WERI-Rb-1 (cell line): ENCODE measurements at regions not wholly inside any gene's neighbourhood (a gene's known extent, or its start where the extent isn't known, plus 50 kb on each side); places are given as distances from the start of the nearest gene placed in this dataset.
"Not testable (repeated sequence)": the region's sequence is repeated elsewhere in the genome, so short reads cannot be mapped to it uniquely, and the experiment has no call there.

Source experiments
- DNase-seq: peaks from one replicate; pipeline ENCODE4 v3.0.0-alpha.2; 2020
- H3K27ac ChIP-seq: fragments of 250-450 bp; sonication (Bioruptor Pico); 2 replicates; pipeline ENCODE4 v1.5.1; 2020; ENCODE audit warnings: mild to moderate bottlenecking, moderate library complexity
- H3K27me3 ChIP-seq: fragments of 250-450 bp; sonication (Bioruptor Pico); 2 replicates; pipeline ENCODE4 v1.5.1; 2021; ENCODE audit warnings: mild to moderate bottlenecking, low read depth, moderate library complexity; ENCODE audit not compliant: insufficient read depth, severe bottlenecking
- H3K36me3 ChIP-seq: fragments of 250-450 bp; sonication (Bioruptor Pico); 2 replicates; pipeline ENCODE4 v1.5.1; 2020; ENCODE audit warnings: mild to moderate bottlenecking, moderate library complexity
- H3K4me3 ChIP-seq: 2 replicates; pipeline ENCODE4 v1.5.1; 2011; ENCODE audit warnings: low read depth, mild to moderate bottlenecking, control low read depth, low read length
- H3K9me3 ChIP-seq: fragments of 250-450 bp; sonication (Bioruptor Pico); 2 replicates; pipeline ENCODE4 v1.5.1; 2021; ENCODE audit warnings: mild to moderate bottlenecking, moderate library complexity; ENCODE audit not compliant: severe bottlenecking
- TF ChIP-seq, protein P1 (sequence below): IDR thresholded peaks from 2 replicates; pipeline ENCODE4 v1.5.1; 2011; ENCODE audit warnings: low read depth, mild to moderate bottlenecking, control low read depth, inconsistent platforms, low read length

DNA sequence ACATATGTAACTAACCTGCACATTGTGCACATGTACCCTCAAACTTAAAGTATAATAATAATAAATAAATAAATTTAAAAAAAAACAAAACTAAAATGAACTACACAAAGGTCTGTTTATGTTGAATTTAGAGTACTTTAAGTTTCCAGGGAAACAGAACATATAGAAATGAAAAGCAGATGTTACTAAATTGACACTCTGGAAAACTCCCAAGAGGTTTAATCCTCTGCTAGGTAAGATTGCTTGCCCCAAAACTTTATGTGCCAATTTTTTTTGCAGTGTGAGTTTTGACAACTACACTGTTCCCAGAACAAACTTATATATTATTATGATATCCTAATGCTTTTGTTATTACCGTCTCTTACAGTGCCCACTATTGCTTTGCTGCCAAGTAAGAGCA, 134.3 kb upstream of the MRPS30 start:
- DNase-seq: no peak
- TF ChIP-seq, protein P1, sequence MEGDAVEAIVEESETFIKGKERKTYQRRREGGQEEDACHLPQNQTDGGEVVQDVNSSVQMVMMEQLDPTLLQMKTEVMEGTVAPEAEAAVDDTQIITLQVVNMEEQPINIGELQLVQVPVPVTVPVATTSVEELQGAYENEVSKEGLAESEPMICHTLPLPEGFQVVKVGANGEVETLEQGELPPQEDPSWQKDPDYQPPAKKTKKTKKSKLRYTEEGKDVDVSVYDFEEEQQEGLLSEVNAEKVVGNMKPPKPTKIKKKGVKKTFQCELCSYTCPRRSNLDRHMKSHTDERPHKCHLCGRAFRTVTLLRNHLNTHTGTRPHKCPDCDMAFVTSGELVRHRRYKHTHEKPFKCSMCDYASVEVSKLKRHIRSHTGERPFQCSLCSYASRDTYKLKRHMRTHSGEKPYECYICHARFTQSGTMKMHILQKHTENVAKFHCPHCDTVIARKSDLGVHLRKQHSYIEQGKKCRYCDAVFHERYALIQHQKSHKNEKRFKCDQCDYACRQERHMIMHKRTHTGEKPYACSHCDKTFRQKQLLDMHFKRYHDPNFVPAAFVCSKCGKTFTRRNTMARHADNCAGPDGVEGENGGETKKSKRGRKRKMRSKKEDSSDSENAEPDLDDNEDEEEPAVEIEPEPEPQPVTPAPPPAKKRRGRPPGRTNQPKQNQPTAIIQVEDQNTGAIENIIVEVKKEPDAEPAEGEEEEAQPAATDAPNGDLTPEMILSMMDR: no peak
- Histone ChIP-seq H3K27me3 (no peaks in the 10 kb centered on the region), H3K27ac (no peak overlapping the region), H3K36me3 (no peaks in the 10 kb centered on the region), H3K4me3 (no peak overlapping the region), H3K9me3 (no peaks in the 10 kb centered on the region)

DNA sequence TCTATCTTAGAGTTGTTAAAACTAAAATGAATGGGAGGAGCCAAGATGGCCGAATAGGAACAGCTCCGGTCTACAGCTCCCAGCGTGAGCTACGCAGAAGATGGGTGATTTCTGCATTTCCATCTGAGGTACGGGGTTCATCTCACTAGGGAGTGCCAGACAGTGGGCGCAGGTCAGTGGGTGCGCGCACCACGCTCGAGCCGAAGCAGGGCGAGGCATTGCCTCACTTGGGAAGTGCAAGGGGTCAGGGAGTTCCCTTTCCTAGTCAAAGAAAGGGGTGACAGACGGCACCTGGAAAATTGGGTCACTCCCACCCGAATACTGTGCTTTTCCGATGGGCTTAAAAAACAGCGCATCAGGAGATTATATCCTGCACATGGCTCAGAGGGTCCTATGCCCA, 140.3 kb upstream of the MRPS30 start:
- H3K36me3 ChIP-seq, H3K27ac ChIP-seq, H3K27me3 ChIP-seq, H3K4me3 ChIP-seq, H3K9me3 ChIP-seq, DNase-seq: not testable (repeated sequence)

DNA sequence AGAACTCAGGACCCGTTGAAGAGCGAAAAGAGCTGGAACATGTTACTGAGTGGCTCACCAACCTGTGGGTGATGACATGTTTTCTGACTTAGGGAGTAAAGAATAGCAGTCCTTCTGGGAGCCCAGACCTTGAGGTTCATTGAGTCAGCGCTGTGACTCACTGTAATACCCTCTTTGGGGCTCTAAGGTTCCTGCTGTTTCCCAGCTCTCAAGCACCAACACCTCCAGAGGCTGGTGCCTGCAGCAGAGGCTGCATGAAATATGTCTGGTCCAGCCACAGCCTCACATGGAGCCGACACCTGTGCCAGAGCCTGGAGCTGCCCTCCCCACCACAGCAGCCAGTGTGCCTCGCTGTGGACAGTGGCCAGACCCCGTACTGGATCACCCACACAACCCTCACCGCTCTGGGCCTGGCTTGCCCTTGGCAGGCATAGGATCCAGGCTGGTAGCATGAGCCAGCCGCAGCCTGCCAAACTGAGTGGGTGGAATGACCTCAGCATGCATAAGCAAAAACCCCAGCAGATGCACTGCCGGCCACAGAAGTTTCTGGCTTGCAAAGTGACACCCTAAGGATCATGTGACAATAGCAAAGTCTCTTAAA, 143.5 kb upstream of the MRPS30 start:
- no peak for DNase-seq
- no peaks in the 10 kb centered on the region for H3K9me3 ChIP-seq
- H3K27me3 ChIP-seq: no peaks in the 10 kb centered on the region
- H3K36me3 ChIP-seq: no peaks in the 10 kb centered on the region
- no peak overlapping the region for H3K4me3 ChIP-seq
- TF ChIP-seq, protein P1: no peak
- H3K27ac ChIP-seq: no peak overlapping the region

DNA sequence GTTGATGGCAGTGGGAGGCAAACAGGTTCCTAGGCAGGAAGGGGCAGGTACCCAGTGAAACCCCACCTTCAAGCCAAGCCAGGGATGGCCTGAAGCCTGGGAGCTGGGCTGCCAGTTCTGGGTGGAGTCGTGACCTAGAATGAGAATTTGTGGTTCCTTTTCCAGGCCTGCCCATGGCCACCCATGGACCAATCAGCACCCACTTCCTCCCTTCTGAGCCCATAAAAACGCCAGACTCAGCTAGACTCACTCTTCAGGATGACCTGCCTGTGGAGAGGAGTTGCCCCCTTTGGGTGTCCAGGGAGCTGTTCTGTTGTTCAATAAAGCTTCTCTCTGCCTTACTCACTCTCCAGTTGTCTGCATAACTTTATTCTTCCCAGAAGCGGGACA, 144.0 kb upstream of the MRPS30 start:
- H3K27me3 ChIP-seq: no peaks in the 10 kb centered on the region
- TF ChIP-seq, protein P1: no peak
- no peak overlapping the region for H3K4me3 ChIP-seq
- H3K27ac ChIP-seq: no peak overlapping the region
- no peaks in the 10 kb centered on the region for H3K9me3 ChIP-seq
- H3K36me3 ChIP-seq: no peaks in the 10 kb centered on the region
- no peak for DNase-seq

DNA sequence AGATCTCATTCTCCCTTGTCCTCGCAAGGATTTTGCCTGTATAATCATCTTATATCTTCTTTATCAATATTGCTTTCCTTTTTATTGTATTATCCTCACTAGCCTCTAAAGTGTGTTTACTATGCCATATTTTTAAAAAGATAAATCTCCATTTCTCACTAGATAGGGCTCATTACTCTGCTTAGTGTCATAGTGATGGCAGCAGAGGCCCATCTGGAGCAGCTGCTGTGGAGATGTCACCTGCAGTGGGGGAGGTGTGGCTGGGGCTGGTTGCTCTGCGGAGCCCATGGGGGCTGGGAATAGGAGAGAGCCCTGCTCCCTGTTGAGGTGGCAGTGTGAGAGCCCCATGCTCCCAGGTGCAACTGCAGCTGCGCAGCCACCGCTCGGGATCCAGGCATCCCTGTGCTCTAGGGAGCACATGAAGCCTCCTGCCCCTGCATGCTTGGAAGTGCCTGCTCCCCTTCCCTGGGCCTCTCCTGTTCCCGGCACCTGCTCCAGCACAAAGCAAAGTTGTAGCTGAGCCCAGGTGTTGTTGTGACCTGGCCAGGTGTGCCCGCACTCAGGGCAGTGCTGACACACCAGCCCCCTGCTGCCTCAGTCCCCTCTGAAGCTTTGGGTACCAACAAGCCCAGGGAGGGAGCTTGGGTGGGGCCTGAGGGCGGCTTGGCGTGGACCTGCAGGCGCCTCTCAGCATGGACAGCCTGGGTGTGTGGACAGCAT, 144.6 kb upstream of the MRPS30 start:
- H3K4me3 ChIP-seq: no peak overlapping the region
- H3K27ac ChIP-seq: no peak overlapping the region
- no peaks in the 10 kb centered on the region for H3K36me3 ChIP-seq
- DNase-seq: peak; percentile 27
- H3K9me3 ChIP-seq: no peaks in the 10 kb centered on the region
- TF ChIP-seq, protein P1: no peak
- H3K27me3 ChIP-seq: no peaks in the 10 kb centered on the region

DNA sequence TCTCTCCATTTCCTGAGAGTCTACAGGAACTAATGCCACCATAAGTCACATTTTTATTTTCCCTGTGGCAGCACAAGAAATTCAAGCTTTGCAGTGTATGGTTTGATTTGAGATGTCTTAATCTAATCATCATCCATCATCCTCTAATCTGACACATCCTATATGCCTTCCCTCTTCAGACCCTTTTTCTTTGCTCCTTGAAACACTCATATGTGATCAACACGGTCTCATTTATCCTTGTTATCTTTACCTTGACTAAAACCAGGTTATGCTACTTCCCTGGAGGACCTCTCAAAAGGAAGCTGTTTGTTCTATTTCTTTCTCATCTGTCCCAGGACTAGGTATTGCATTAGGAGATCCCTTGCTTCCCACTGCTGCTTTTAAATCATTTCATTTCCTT, 146.9 kb upstream of the MRPS30 start:
- no peak overlapping the region for H3K4me3 ChIP-seq
- TF ChIP-seq, protein P1: no peak
- no peaks in the 10 kb centered on the region for H3K36me3 ChIP-seq
- no peak overlapping the region for H3K27ac ChIP-seq
- H3K27me3 ChIP-seq: no peaks in the 10 kb centered on the region
- H3K9me3 ChIP-seq: peaks cover 2% of the 10 kb centered on the region
- DNase-seq: no peak
